Large intestine (tissue), 3 donors: ENCODE measurements at regions not wholly inside any gene's neighbourhood (a gene's known extent, or its start where the extent isn't known, plus 50 kb on each side); places are given as distances from the start of the nearest gene placed in this dataset.

Experiments used
- DNase-seq, 2 donors: peaks; one replicate each; pipeline versions ENCODE4 v3.0.0 to v3.0.0-alpha.2; 2013
- H3K27ac ChIP-seq: one replicate; pipeline ENCODE4 v1.5.1; 2013; ENCODE audit warnings: low read length
- H3K27me3 ChIP-seq: 2 replicates; pipeline ENCODE4 v1.6.1; 2013; ENCODE audit warnings: low read length; ENCODE audit not compliant: control insufficient read depth, insufficient read depth
- H3K36me3 ChIP-seq: 2 replicates; pipeline ENCODE4 v1.6.1; 2013; ENCODE audit warnings: low read length; ENCODE audit not compliant: control insufficient read depth, insufficient read depth
- H3K4me1 ChIP-seq: one replicate; pipeline ENCODE4 v1.6.1; 2013; ENCODE audit warnings: low read length; ENCODE audit not compliant: control insufficient read depth, insufficient read depth
- H3K4me3 ChIP-seq: one replicate; pipeline ENCODE4 v1.5.1; 2013; ENCODE audit warnings: low read length
- H3K9me3 ChIP-seq: one replicate; pipeline ENCODE4 v1.6.1; 2013; ENCODE audit warnings: mild to moderate bottlenecking, low read depth, low read length, moderate library complexity; ENCODE audit not compliant: control insufficient read depth
- WGBS: methylation state at CpG from one replicate; pipeline ENCODE4 v1.1.5; 2013; ENCODE audit warnings: low lambda C conversion rate; ENCODE audit not compliant: insufficient coverage; 5-methylcytosine and 5-hydroxymethylcytosine counted together

GRCh38 chr3:23653647-23654525 lies 151.9 kb upstream of the UBE2E1 start:
- Histone ChIP-seq H3K27ac (no peak overlapping the region), H3K4me1 (no peaks in the 10 kb centered on the region), H3K9me3 (peaks cover 3% of the 10 kb centered on the region), H3K36me3 (no peaks in the 10 kb centered on the region), H3K27me3 (no peaks in the 10 kb centered on the region), H3K4me3 (no peak overlapping the region)
- no peak for DNase-seq
- WGBS, result 100% methylated on average over 2 of the region's 9 CpGs

GRCh38 chr3:23654571-23654970 lies 151.2 kb upstream of the UBE2E1 start:
- Histone ChIP-seq H3K27ac (no peak overlapping the region), H3K27me3 (no peaks in the 10 kb centered on the region), H3K36me3 (no peaks in the 10 kb centered on the region), H3K4me1 (no peaks in the 10 kb centered on the region), H3K9me3 (peaks cover 3% of the 10 kb centered on the region), H3K4me3 (no peak overlapping the region)
- 90% methylated on average over 2 of the region's 3 CpGs for WGBS
- DNase-seq, result no peak

GRCh38 chr3:23655749-23656148 lies 150.0 kb upstream of the UBE2E1 start:
- Histone ChIP-seq H3K4me3 (no peak overlapping the region), H3K9me3 (peaks cover 3% of the 10 kb centered on the region), H3K27ac (no peak overlapping the region), H3K4me1 (no peaks in the 10 kb centered on the region), H3K27me3 (no peaks in the 10 kb centered on the region), H3K36me3 (no peaks in the 10 kb centered on the region)
- DNase-seq, result no peak
- 100% methylated on average over 1 of the region's 3 CpGs for whole genome bisulfite sequencing

- no peaks in the 10 kb centered on the region for H3K36me3 ChIP-seq
- no CpG with 5 or more reads among the region's 5 CpGs for WGBS
- H3K4me3 ChIP-seq, result no peak overlapping the region
- H3K27me3 ChIP-seq, result no peaks in the 10 kb centered on the region
- no peak overlapping the region for H3K27ac ChIP-seq
- H3K4me1 ChIP-seq, result no peaks in the 10 kb centered on the region
- DNase-seq, result no peak
- peaks cover 3% of the 10 kb centered on the region for H3K9me3 ChIP-seq
Observed at GRCh38 chr3:23656199-23656598, 149.6 kb upstream of the UBE2E1 start.

- H3K4me1 ChIP-seq, result no peaks in the 10 kb centered on the region
- H3K9me3 ChIP-seq, result peaks cover 3% of the 10 kb centered on the region
- no peaks in the 10 kb centered on the region for H3K36me3 ChIP-seq
- WGBS, result no CpG with 5 or more reads among the region's 5 CpGs
- H3K4me3 ChIP-seq, result no peak overlapping the region
- no peak for DNase-seq
- peaks cover 3% of the 10 kb centered on the region for H3K27me3 ChIP-seq
- no peak overlapping the region for H3K27ac ChIP-seq
Observed at GRCh38 chr3:23656821-23657220, 148.9 kb upstream of the UBE2E1 start.

- Histone ChIP-seq H3K4me1 (no peaks in the 10 kb centered on the region), H3K4me3 (no peak overlapping the region), H3K27me3 (peaks cover 3% of the 10 kb centered on the region), H3K36me3 (no peaks in the 10 kb centered on the region), H3K9me3 (peaks cover 3% of the 10 kb centered on the region), H3K27ac (no peak overlapping the region)
- no peak for DNase-seq
- WGBS, result no CpG with 5 or more reads among the region's 3 CpGs
Observed at GRCh38 chr3:23657647-23658046, 148.1 kb upstream of the UBE2E1 start.

- H3K4me1 ChIP-seq, result no peaks in the 10 kb centered on the region
- peaks cover 3% of the 10 kb centered on the region for H3K27me3 ChIP-seq
- H3K27ac ChIP-seq, result no peak overlapping the region
- DNase-seq, result no peak
- no peak overlapping the region for H3K4me3 ChIP-seq
- H3K9me3 ChIP-seq, result peaks cover 3% of the 10 kb centered on the region
- no peaks in the 10 kb centered on the region for H3K36me3 ChIP-seq
- whole genome bisulfite sequencing, result 90% methylated on average over 4 of the region's 8 CpGs
Observed at GRCh38 chr3:23659274-23659673, 146.5 kb upstream of the UBE2E1 start.

- peaks cover 3% of the 10 kb centered on the region for H3K27me3 ChIP-seq
- no peak overlapping the region for H3K27ac ChIP-seq
- no peaks in the 10 kb centered on the region for H3K4me1 ChIP-seq
- no peak for DNase-seq
- WGBS, result no CpG with 5 or more reads among the region's 5 CpGs
- H3K36me3 ChIP-seq, result no peaks in the 10 kb centered on the region
- H3K4me3 ChIP-seq, result no peak overlapping the region
- peaks cover 3% of the 10 kb centered on the region for H3K9me3 ChIP-seq
Observed at GRCh38 chr3:23659840-23660430, 145.8 kb upstream of the UBE2E1 start.

- DNase-seq, result no peak
- H3K27ac ChIP-seq, result no peak overlapping the region
- WGBS, result 100% methylated on average over 1 of the region's 9 CpGs
- H3K36me3 ChIP-seq, result no peaks in the 10 kb centered on the region
- H3K27me3 ChIP-seq, result peaks cover 3% of the 10 kb centered on the region
- no peaks in the 10 kb centered on the region for H3K9me3 ChIP-seq
- no peaks in the 10 kb centered on the region for H3K4me1 ChIP-seq
- H3K4me3 ChIP-seq, result no peak overlapping the region
Observed at GRCh38 chr3:23662079-23662617, 143.6 kb upstream of the UBE2E1 start.

GRCh38 chr3:23663246-23663645 lies 142.5 kb upstream of the UBE2E1 start:
- Histone ChIP-seq H3K4me1 (no peaks in the 10 kb centered on the region), H3K9me3 (no peaks in the 10 kb centered on the region), H3K36me3 (no peaks in the 10 kb centered on the region), H3K27ac (no peak overlapping the region), H3K4me3 (no peak overlapping the region), H3K27me3 (peaks cover 8% of the 10 kb centered on the region)
- no CpG with 5 or more reads among the region's 3 CpGs for WGBS
- DNase-seq, result no peak
